Frontal cortex (tissue), 3 donors: ENCODE measurements at regions not wholly inside any gene's neighbourhood (a gene's known extent, or its start where the extent isn't known, plus 50 kb on each side); places are given as distances from the start of the nearest gene placed in this dataset.

Experiments used
- DNase-seq, 2 donors: peaks; one replicate each; pipeline ENCODE4 v3.0.0; 2012; ENCODE audit warnings: low spot score in 2 of 2
- FAIRE-seq: peaks from 2 replicates; lab custom pipeline; 2012; peaks lifted over from hg19 to GRCh38; lab: Jason Lieb, UNC
- donor health status: control.
- donor health status: control.
- donor health status: control.

DNA sequence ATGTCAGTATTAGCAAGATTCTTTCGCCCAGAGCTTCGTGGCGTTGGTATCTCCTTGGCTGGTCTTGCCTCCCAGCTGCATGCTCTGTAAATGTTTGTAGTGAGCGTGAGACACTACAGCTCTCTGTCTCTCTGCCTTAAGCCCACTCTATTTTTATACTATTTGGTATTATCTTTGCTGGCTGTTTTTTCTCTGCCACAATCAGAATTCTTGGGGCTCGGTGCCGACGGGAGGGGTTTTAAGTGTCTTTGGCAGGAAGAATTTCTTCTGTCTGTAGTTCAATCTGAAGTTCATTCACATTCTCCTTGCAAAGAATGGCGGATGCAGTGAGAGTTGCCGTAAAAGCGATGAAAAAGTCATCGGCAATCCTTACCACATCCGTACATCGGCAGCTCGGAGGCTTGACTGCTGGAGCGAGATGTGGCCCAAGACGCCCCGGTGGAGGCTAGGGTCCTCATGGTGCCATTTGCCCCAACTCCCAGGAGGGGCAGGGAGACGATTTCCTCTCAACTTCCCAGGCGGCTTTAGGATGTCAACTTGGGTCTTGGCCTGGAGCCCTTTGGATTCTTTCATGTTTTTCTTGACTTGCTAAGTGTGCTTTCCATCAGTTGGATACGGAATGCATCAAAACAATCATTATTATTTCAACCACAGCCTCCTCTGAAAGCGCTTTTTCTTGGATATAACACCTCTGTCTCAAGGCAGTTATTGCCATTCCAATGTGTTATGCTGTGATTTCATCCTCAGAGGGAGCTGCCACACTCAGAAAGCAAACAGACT is 132.3 kb upstream of the SDK2 start:
- DNase-seq (no peak), FAIRE-seq (no peak)

DNA sequence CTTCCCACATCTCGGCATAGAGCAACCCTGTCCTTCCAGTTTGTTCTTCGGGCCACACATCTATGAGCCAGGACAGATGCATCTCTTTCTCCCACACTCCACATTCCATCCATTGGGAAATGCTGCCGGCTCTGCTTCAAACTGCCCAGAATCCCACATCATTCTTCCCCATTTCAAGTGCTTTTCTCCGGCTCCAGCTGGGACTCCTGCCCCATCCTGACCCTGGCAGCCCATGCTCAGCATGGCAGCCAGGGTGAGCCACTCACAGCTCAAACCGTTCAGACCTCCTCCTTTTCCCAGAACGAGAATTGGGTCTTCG is 132.8 kb upstream of the SDK2 start:
- no peak for FAIRE-seq
- DNase-seq: no peak

DNA sequence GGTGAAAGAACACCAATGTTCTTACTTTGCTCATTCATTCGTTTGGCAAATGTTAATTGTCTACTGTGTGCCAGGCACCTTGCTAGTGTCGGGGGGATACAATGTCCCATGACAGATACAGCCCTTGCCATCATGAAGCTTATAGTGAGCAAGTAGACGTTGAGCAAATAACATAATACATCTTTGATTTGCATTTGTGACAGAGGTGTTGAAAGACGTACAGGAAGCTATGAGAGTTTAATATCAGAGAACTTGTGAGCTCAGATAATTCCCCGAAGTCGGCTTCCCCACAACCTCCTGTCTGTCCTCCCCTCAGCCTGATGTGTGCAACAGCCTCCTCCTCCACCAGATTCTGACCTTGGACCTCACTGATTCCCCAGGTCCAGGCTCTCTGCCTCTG is 138.0 kb upstream of the SDK2 start:
- FAIRE-seq: no peak
- no peak for DNase-seq

DNA sequence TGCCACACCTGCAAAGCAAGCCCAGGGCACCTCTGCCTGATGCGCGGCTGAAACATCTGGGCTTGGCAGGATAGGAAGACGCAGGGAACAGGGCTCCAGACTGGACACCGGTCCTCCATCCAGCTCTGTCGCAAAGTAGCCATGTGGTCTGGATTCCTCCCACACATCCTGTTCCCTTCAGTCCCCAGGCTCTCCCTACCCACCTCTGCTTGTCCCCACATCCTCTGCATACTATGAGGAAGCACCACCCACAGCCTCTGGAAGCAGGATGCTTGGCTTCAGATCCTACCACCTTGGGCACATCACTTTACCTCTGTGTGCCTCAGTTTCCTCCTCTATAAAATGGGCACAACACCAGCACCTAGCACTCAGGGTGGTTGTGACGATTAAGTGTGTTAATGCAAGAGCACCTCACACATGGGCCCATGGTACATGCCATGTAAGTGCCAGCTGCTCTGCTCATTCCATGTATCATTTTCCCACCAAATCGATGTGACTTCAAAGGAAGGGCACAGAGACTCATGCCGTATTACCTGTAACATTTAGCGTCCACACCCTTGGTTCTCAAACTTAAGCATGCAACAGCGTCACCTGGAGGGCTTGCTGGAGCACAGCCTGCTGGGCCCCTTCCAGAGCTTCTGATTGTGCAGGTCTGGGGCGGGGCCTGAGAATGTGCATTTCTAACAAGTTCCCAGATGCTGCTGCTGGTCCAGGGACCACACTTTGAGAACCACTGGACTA is 138.6 kb upstream of the SDK2 start:
- no peak for DNase-seq
- no peak for FAIRE-seq

DNA sequence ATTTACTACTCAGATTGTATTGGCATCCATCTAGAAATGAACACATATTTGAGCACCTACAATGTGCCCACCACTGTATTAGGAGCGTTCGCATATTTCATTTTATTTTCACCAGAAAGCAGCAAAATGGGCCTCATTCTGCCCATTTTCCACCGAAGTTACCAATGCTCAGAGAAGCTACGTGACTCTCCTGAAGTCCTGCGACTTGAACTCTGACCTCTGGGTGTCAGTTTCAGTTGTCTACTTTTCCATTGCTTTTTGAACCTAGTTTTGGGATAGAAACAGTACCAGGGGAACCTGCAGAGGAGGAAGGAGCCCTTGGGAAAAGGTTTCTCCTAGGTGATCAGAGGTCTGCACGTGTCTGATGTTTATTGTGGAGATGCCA is 139.1 kb upstream of the SDK2 start:
- DNase-seq: no peak
- FAIRE-seq: no peak

DNA sequence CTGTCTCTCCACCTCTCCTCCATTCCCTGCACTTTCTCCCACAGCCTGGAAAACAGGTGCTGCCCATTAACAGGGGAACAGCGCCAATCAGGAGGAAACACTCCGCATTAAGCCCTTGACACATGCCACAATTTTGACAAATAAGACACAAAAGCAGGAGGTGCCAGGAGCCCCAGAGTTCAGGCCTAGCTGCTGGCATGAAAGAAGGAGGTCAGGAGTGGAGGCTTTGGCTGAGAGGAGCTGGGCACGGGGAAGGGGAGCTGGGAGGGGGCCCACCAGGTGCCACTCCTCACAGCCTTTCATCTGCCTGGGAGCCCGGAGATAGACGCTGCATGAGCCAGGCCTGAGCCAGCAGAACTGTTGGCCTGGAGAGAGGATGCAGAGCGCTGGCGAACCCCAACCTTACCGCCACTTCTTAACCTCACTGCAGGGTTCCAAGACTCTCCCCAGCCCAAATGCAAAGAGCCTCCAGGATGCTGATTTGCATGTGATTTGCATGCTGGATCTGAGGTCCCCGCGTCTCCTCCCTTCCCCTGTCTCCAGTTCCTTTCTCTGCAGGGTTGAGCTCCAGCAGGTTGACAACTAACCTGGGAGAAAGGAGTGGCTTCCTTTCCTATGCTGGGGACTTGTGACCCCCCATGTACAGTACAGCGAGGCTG is 139.8 kb upstream of the SDK2 start:
- FAIRE-seq (no peak), DNase-seq (no peak)

DNA sequence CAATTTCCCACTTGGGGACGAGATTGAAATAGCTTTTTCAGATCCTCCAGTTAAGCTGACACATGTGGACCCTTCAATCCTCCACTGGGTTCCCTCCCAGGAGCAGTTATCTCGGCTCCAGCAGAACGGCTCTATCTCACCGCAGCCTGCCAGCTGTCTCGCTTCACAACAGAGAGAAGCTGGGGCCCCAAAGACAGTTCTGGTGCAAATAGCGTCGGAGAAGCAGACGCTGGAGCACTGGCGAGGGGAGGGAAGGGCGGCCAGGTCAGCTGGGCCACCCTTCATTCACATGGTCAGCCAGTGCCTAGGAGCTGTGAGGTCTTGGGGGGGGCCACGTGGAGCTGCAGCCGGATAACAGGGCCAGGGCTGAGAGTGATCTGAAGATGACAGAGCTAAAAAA is 141.3 kb upstream of the SDK2 start:
- DNase-seq (no peak), FAIRE-seq (no peak)

DNA sequence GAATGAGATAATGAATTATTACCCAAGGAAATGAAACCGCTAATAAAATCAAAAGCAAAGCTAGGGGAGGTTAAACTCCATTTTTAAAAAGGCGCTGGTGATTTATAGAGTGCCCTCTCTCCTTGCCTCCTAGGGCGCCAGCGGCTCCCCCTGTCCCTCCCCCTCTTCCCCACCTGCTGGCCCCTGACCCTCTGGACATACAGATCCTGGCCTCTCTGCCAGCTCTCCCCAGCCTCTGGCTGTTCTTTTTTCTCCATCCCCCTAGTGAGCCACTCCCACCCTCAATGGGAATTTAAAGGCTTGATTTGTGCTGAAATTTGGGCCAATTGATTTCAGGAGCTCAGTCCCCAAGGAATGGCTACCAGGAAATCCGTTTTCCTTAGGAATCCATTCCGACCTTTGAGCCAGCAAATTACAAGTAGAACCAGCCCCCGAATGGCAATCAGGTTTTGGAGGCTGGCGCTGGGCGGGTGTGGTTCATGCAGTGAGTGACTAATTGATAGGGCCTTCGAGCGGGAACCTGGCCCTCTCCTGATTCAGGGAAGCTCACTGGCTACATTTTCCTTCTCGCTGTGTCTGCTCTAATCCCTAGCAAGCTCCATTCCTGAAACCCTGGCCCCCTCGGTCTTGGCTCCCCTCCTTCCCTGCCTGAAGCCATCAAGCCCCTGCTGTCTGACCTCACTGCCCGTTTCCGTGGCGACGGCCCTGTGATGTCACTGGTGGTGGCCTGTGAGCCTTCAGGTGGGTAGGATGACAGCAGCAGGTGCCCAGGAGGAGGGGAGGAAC is 141.9 kb upstream of the SDK2 start:
- DNase-seq: no peak
- no peak for FAIRE-seq

DNA sequence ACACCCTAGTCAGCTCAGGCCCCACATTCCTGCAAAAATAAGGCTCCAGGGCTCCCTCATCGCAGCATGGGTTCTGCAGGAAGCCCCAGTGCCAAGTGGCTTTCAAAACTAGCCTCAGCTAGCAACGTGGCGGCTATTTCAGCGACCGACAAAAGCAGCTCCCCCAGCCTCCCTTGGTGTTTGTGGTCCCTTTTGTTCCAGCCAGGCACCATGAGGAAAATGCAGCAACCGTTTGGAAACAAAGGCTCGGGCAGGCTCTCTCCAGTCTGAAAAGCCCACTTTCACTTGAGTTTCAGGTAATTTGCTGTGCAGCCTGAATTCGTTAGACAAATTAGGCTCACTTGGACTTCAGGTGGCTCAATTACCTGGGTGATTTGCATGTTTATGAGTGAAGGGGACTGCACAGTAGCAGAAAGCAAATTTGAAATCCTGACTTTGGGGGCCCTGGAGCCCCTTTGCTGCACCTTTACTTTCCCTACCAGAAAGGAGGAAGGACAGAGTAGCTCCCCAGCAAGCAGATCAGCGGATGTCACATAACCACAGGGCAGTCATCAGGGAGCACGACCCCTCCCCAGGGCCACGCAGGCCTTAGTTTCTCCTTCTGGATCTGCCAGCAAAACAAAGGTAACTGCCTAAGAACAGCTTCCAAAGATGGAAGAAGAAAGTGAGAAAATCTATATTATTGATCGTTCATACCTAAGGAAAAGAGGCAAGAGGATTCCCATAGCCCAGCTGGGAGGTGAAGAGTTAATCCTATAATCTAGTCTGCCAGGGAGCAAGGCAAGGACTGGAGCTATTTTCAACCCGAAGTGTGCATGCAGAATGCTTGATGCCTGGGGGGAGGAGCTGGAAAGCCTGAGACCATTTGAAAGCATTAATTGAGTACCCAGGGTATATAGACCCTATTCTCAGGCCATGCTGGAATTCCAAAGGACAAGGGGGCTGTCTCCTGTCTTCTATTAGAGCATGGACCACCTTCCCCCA is 143.1 kb upstream of the SDK2 start:
- DNase-seq (no peak), FAIRE-seq (no peak)

DNA sequence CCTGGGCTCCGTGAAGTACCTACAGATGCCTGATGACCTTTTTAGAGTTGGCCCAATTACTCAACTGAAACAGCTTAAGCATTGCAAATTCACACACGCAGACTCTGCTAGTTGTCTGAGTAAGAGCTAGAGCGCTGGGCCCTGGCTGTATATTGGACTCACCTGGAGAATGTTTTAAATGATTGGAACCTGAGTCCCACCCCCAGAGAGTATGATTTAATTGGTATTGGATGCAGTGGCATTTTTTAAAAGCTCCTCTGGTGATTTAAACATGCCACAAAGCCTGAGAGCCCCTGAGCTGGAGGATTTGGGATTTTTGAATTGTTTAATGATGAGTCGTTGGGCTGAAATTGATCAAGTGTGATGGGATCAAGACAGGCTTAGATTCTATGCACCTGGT is 143.9 kb upstream of the SDK2 start:
- DNase-seq: no peak
- FAIRE-seq: no peak

DNA sequence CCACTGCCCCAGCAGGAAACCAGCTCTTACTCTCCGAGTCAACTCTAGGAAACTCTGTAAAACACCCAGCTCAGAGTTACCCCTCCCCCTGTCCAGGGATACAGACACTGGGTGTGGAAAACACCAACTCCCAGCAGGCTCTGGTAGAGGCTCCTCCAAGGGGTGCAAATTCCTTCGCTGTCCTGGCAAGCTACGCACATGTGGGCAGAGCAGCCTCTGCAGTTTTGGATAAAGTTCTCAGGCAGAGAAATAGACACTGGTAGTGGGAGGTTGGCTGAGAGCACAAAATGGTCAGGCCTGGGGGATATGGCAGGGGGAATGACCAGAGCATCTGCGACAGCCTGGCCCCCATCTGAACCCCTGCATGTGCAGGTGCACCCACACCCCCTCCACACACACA is 146.9 kb upstream of the SDK2 start:
- DNase-seq (no peak), FAIRE-seq (no peak)

DNA sequence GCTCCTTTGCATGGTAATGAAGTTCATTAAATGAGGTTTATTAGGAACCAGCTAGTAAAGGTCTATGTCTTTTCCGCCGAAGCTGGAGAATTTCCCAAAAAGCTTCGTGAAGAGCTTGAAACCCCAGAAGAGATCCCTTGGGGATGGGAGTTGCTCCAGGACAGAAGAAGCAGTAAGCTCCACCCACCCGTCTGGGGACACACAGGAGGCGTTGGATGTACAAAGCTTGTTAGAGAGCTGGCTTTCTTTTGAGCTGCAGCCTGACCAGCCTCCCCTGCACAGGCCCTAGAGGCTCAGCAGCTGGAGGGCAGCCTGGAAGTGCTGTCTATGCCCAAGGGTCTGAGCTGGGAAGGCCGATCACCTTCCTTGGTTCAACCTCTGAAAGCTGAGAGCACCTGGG is 147.4 kb upstream of the SDK2 start:
- DNase-seq: no peak
- no peak for FAIRE-seq

DNA sequence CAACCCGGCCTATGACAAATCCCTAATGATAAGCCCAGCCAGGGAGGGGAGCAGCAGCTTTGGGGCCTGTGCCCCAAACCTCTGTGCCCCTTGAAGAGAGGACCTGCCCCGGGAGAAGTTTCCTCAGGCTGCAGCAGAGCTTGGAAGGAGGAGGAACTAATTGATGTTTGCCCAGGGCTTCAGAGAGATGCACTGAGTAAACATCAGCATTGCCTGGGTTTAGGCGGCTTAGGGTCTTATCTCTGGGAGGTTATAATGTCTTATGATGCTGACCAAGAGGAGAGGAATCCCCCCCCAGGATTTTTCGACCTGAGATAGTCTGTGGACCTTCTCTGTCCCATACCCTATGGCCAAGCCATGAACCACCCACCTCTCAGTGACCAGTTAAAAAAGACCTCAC is 148.7 kb upstream of the SDK2 start:
- no peak for DNase-seq

DNA sequence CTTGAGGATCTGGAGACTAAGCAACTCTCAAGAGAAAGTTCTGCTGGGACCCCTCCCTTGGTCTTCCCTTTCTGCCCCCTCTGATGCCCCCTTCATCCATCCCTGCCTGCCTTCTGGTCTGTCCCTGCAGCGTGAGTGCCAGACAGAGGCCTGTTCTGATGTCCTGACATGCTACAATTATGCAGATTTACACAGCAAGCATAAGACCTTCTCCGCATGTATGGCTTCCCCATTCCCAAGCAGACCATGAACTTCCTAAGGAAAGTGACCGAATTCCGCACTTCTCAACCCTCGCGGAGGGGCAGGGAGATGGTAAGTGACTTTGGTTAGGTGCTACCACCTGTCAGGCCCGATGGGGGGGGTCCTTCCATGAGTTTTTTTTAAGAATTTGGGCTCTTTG is 150.1 kb upstream of the SDK2 start:
- no peak for FAIRE-seq

More for the DNA sequence above, 148.7 kb upstream of the SDK2 start:
- FAIRE-seq: no peak

DNA sequence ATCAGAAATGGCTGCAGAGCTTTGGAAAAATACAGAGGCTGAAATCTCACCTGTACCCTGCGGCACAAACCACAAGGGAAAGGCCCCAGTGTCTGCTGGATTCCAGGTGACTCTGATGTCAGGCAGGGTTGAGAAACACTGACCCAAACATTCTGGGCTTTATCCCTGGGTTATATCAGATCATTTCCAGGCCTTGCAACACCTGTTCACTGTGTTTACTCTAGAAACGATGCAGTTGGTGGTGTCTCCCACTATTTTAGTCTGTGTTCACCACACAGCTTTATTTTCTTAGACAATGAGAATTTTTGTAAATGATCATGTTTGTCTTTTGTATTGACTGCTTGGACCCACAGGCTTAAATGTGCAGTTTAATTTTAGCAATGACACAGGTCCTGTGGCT is 151.5 kb upstream of the SDK2 start:
- DNase-seq (no peak), FAIRE-seq (no peak)

More for the DNA sequence above, 150.1 kb upstream of the SDK2 start:
- DNase-seq: no peak

DNA sequence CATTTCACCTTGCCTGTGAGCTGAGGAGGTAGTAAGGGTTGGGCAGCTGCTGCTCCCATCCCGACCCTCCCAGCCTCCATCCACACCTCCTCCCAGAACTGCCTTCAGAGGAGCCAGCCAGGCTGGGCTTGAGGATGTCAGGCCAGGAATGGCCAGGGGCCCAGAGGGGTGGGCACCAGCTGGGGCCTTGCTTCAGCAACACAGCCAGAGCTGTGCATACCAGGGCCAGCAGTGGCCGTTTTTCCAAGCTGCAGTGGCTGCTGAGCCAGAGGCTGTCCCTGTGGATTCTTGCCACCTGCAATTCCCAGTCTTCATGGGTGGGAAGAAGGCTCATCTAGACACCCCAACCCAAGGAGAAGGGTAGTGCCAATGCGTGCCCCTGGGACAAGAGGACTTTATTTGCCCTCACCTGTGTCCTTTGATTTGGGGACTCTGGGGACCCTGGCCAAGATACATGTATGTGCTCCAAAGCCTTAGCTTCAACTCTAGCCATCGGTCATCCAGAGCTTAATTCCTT is 153.4 kb upstream of the SDK2 start:
- FAIRE-seq (no peak), DNase-seq (no peak)

DNA sequence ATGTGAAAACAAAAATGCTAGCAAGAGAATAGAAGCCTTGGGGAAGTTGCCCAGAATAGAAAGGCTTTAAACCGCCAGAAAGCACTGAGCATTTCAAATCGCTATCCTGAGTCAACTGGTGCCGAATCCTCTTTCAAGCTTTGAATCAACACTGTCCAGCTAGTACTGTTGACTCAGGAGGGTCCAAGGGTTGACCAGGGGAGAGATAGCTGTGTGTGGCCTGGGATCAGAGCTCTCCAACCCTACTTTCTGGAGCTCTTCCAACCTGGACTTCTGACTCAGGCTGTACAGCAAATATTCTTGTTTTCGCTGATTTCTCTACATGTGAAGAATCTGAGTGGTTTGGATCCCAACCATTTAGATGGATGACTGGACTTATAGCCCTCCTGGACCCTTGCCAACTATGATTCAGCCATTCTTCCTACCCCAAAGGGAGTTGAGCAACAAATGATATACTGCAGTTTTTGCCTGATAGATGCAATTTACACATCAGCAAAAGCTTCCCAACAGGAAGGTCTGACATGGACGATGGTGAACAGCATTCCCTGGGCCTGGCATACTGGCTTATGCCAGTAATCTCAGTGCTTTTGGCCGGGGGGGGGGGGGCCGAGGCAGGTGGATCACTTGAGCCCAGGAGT is 154.0 kb upstream of the SDK2 start:
- FAIRE-seq: no peak

DNA sequence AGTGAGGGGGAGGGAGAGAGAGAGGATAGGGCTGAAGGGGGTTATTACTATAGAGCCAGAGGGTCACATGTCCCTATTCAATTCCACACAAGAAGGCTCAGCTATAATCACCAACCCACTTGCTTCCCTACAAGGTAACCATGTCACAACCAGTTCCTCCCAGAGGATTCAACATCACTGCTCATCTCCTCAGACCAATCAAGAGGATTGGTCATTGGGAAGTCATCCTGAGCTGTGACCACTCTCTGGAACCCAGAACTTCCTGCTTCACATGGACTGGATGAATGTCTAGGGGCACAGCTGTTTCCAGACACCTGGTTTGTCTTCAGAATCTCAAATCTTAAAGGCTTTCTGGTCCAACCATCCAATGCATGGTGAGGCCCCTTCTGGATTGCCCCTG is 154.9 kb upstream of the SDK2 start:
- FAIRE-seq: no peak

More for the DNA sequence above, 154.0 kb upstream of the SDK2 start:
- no peak for DNase-seq

More for the DNA sequence above, 154.9 kb upstream of the SDK2 start:
- no peak for DNase-seq
